Parathyroid adenoma (tissue), 2 donors: ENCODE measurements at regions not wholly inside any gene's neighbourhood (a gene's known extent, or its start where the extent isn't known, plus 50 kb on each side); places are given as distances from the start of the nearest gene placed in this dataset.

Experiments used
- H2AFZ ChIP-seq: fragments of 300-600 bp; sonication (generic); one replicate; pipeline ENCODE4 v1.7.0; 2017; ENCODE audit warnings: antibody characterized with exemption, mild to moderate bottlenecking
- H3K27ac ChIP-seq: fragments of 300-600 bp; sonication (generic); one replicate; pipeline ENCODE4 v1.7.0; 2017
- H3K27me3 ChIP-seq: fragments of 300-600 bp; sonication (generic); one replicate; pipeline ENCODE4 v1.7.0; 2017; ENCODE audit warnings: low read length; ENCODE audit not compliant: control insufficient read depth, insufficient read depth
- H3K36me3 ChIP-seq: fragments of 300-600 bp; sonication (generic); one replicate; pipeline ENCODE4 v1.7.0; 2017; ENCODE audit warnings: low read length; ENCODE audit not compliant: control insufficient read depth, insufficient read depth
- H3K4me1 ChIP-seq: fragments of 300-600 bp; sonication (generic); one replicate; pipeline ENCODE4 v1.7.0; 2017; ENCODE audit warnings: control low read depth
- H3K4me2 ChIP-seq: fragments of 300-600 bp; sonication (generic); one replicate; pipeline ENCODE4 v1.7.0; 2017; ENCODE audit warnings: low read length
- H3K4me3 ChIP-seq: fragments of 300-600 bp; sonication (generic); one replicate; pipeline ENCODE4 v1.7.0; 2017; ENCODE audit warnings: low read depth, low read length
- H3K79me2 ChIP-seq: fragments of 300-600 bp; sonication (generic); one replicate; pipeline ENCODE4 v1.7.0; 2017; ENCODE audit warnings: control low read depth
- H3K9ac ChIP-seq: fragments of 300-600 bp; sonication (generic); one replicate; pipeline ENCODE4 v1.7.0; 2017; ENCODE audit warnings: mild to moderate bottlenecking
- H3K9me3 ChIP-seq: fragments of 300-600 bp; sonication (generic); one replicate; pipeline ENCODE4 v1.7.0; 2017; ENCODE audit warnings: low read length; ENCODE audit not compliant: control insufficient read depth
- TF ChIP-seq, protein P1 (sequence below): fragments of 300-600 bp; sonication (generic); IDR thresholded peaks from one replicate; pipeline ENCODE4 v1.7.0; 2017; ENCODE audit warnings: antibody characterized with exemption, mild to moderate bottlenecking
- donor health status: primary hyperparathyroidism.

DNA sequence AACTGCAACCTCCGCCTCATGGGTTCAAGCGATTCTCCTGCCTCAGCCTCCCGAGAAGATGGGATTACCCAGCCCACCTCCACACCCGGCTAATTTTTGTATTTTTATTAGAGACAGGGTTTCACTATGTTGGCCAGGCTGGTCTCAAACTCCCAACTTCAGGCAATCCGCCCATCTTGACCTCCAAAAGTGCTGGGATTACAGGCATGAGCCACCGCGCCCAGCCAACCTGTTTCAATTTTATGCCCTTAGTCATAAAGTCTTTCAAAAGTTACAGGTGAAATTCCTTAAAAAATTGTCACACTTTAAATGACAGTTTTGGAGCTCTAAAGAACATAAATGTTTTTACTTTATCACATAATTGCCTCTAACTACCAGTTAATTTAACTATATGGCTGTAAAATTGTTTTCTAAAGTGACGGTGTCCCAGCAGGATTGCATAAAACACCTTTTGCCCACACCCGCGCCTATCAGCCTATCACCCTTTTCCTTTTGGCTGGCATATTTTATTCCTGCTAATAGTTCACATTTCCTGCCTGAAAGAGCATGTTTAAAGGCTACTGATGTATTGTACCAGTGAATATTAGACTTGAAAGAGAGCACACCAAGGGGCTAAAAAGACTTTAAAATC lies 164.2 kb upstream of the SEMA6D start:
- TF ChIP-seq, protein P1, sequence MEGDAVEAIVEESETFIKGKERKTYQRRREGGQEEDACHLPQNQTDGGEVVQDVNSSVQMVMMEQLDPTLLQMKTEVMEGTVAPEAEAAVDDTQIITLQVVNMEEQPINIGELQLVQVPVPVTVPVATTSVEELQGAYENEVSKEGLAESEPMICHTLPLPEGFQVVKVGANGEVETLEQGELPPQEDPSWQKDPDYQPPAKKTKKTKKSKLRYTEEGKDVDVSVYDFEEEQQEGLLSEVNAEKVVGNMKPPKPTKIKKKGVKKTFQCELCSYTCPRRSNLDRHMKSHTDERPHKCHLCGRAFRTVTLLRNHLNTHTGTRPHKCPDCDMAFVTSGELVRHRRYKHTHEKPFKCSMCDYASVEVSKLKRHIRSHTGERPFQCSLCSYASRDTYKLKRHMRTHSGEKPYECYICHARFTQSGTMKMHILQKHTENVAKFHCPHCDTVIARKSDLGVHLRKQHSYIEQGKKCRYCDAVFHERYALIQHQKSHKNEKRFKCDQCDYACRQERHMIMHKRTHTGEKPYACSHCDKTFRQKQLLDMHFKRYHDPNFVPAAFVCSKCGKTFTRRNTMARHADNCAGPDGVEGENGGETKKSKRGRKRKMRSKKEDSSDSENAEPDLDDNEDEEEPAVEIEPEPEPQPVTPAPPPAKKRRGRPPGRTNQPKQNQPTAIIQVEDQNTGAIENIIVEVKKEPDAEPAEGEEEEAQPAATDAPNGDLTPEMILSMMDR = no peak
- Histone ChIP-seq H3K9me3 (no peaks in the 10 kb centered on the region), H3K27me3 (no peaks in the 10 kb centered on the region), H2AFZ (no peak overlapping the region), H3K4me1 (no peaks in the 10 kb centered on the region), H3K9ac (no peak overlapping the region), H3K36me3 (no peaks in the 10 kb centered on the region), H3K4me3 (no peak overlapping the region), H3K4me2 (no peak overlapping the region), H3K27ac (no peak overlapping the region), H3K79me2 (no peaks in the 10 kb centered on the region)

DNA sequence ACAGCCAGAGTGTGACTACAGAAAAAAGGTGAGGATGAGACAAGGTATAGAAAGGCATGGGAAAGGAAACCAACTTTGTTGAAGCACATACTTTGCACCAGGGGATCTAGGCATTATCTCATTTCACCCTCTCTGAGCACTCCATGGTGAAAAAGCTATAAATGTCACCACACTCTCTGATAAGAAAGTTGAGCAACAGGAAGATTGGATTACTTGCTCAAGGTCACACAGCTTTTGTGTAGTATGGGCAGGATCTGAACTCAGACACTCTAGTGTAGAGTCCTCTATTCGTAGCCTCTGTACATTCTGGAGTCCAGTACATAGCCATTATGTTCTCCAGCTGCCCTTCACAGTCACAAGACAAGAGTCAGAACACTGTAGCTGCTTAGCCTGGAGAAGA lies 163.4 kb upstream of the SEMA6D start:
- H3K27me3 ChIP-seq = no peaks in the 10 kb centered on the region
- TF ChIP-seq, protein P1 = no peak
- H3K9me3 ChIP-seq = no peaks in the 10 kb centered on the region
- H3K4me2 ChIP-seq = no peak overlapping the region
- H3K27ac ChIP-seq = no peak overlapping the region
- H3K4me1 ChIP-seq = no peaks in the 10 kb centered on the region
- H3K9ac ChIP-seq = no peak overlapping the region
- no peaks in the 10 kb centered on the region for H3K79me2 ChIP-seq
- H3K4me3 ChIP-seq = no peak overlapping the region
- H3K36me3 ChIP-seq = no peaks in the 10 kb centered on the region
- no peak overlapping the region for H2AFZ ChIP-seq

DNA sequence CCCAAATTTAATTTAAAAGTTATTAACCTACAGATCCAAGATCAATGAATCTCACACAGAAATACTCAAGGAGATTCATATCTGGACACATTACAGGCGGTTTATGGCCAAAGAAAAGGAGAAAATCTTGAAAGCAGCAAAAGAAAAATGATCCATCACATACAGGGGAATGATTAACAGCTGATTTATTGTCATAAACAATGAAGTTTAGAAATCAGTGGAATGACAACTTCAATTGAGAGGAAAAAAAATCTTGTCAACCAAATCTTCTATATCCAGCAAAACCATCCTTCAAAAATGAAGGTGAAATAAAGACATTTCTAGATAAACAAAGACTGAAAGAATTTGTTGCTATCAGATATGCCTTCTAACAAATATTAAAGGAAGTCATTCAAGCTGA lies 156.2 kb upstream of the SEMA6D start:
- H3K9me3 ChIP-seq = no peaks in the 10 kb centered on the region
- TF ChIP-seq, protein P1 = no peak
- H3K4me3 ChIP-seq = no peak overlapping the region
- no peak overlapping the region for H3K9ac ChIP-seq
- no peak overlapping the region for H3K4me2 ChIP-seq
- H3K4me1 ChIP-seq = no peaks in the 10 kb centered on the region
- H2AFZ ChIP-seq = no peak overlapping the region
- no peaks in the 10 kb centered on the region for H3K36me3 ChIP-seq
- no peaks in the 10 kb centered on the region for H3K79me2 ChIP-seq
- no peak overlapping the region for H3K27ac ChIP-seq
- no peaks in the 10 kb centered on the region for H3K27me3 ChIP-seq

DNA sequence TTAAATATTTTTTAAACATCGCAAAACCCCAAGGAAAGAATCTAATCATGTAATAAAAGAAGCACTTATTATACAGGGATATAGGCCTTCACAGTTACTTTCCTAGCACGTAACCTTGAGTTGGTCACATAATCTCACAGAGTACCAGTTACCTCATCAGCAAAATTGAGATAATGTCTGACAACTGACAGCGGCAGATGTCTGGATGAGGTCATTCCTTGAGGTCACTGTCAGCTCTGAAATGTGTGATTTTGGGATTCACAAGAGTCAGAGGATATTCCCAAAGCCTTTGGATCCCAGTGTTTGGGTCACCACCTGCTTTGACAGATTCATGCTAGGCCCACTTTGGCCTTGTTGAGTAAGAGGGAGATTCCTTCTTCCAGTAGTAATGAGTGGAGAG lies 151.4 kb upstream of the SEMA6D start:
- Histone ChIP-seq H3K27ac (no peak overlapping the region), H3K9ac (no peak overlapping the region), H3K36me3 (no peaks in the 10 kb centered on the region), H3K4me1 (no peaks in the 10 kb centered on the region), H3K4me2 (no peak overlapping the region), H2AFZ (no peak overlapping the region), H3K9me3 (no peaks in the 10 kb centered on the region), H3K79me2 (no peaks in the 10 kb centered on the region), H3K4me3 (no peak overlapping the region), H3K27me3 (no peaks in the 10 kb centered on the region)
- TF ChIP-seq, protein P1 = no peak

DNA sequence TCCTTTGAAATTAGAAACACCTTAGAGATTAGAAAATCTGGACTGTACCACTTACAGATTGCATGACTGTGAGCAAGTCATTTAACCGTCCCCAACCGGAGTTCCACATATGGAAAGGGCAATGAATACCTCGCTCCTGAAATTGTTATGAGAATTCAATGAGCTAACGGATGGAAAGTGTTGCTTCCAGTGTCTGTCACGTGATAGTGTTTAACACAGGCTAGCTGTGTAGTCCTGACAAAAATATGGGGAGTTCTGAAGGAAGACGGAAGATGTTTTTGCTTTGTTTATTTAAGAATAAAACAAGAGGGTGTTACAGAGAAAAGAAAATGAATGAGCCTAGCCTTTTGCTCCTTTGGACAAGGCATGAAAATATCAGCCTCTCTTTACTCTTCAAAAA lies 150.7 kb upstream of the SEMA6D start:
- no peaks in the 10 kb centered on the region for H3K36me3 ChIP-seq
- H3K27me3 ChIP-seq = no peaks in the 10 kb centered on the region
- TF ChIP-seq, protein P1 = no peak
- no peaks in the 10 kb centered on the region for H3K4me1 ChIP-seq
- H3K9ac ChIP-seq = no peak overlapping the region
- H3K79me2 ChIP-seq = no peaks in the 10 kb centered on the region
- no peak overlapping the region for H2AFZ ChIP-seq
- H3K4me3 ChIP-seq = no peak overlapping the region
- no peaks in the 10 kb centered on the region for H3K9me3 ChIP-seq
- H3K27ac ChIP-seq = no peak overlapping the region
- no peak overlapping the region for H3K4me2 ChIP-seq
